ENCODE measurements at regions not wholly inside any gene's neighbourhood (a gene's known extent, or its start where the extent isn't known, plus 50 kb on each side); places are given as distances from the start of the nearest gene placed in this dataset.

- Mint-ChIP-seq H3K9me3 (peaks cover 0 to 5% (median 4%) of the 10 kb centered on the region in 3 donors), H3K4me1 (no peaks in the 10 kb centered on the region), H3K27ac (no peak overlapping the region), H3K4me3 (no peak overlapping the region), H3K36me3 (no peaks in the 10 kb centered on the region), H3K27me3 (peaks cover 0 to 8% of the 10 kb centered on the region in 2 donors)
- ChIA-PET CTCF (no interaction called here), POLR2A (interaction anchor here in 1 of 2 donors (0.7 kb wide), 1 partner anchor 30 kb away, joined by 4 read pairs; no protein-coding TSS in a partner anchor)
- Histone ChIP-seq H3K27me3 (replicated peaks in 1 of 2; ENCODE audit: control insufficient read depth in 2 of 2, extremely low read depth in 1 of 2, insufficient read depth in 2 of 2, low read length in 1 of 2) (no peaks in the 10 kb centered on the region), H3K9me3 (no peaks in the 10 kb centered on the region), H3K27ac (ENCODE audit: low read length) (no peak overlapping the region), H3K4me1 (ENCODE audit: control insufficient read depth in 1 of 2, extremely low read depth in 1 of 2, insufficient read depth in 2 of 2, low read length in 2 of 2) (no peaks in the 10 kb centered on the region), H3K36me3 (ENCODE audit: control insufficient read depth in 2 of 2, extremely low read depth in 1 of 2, insufficient read depth in 1 of 2, low read length in 1 of 2) (no peaks in the 10 kb centered on the region), H3K4me3 (ENCODE audit: control insufficient read depth in 1 of 2, extremely low read depth in 1 of 2, low read length in 1 of 2) (no peak overlapping the region)
- ATAC-seq (replicated peaks in 1 of 4), result no peak
- 100% methylated on average over 1 of the region's 1 CpG for WGBS (ENCODE audit: insufficient coverage)
- no peak for DNase-seq
These were observed 244.5 kb downstream of the EFNB2 start for GRCh38 chr13:106291006-106291405.

- Histone ChIP-seq H3K27ac (ENCODE audit: low read length) (no peak overlapping the region), H3K36me3 (ENCODE audit: control insufficient read depth in 2 of 2, extremely low read depth in 1 of 2, insufficient read depth in 1 of 2, low read length in 1 of 2) (no peaks in the 10 kb centered on the region), H3K27me3 (replicated peaks in 1 of 2; ENCODE audit: control insufficient read depth in 2 of 2, extremely low read depth in 1 of 2, insufficient read depth in 2 of 2, low read length in 1 of 2) (no peaks in the 10 kb centered on the region), H3K4me1 (ENCODE audit: control insufficient read depth in 1 of 2, extremely low read depth in 1 of 2, insufficient read depth in 2 of 2, low read length in 2 of 2) (no peaks in the 10 kb centered on the region), H3K9me3 (no peaks in the 10 kb centered on the region), H3K4me3 (ENCODE audit: control insufficient read depth in 1 of 2, extremely low read depth in 1 of 2, low read length in 1 of 2) (no peak overlapping the region)
- H3K4me1 Mint-ChIP-seq, result no peaks in the 10 kb centered on the region
- no peaks in the 10 kb centered on the region for H3K36me3 Mint-ChIP-seq
- POLR2A ChIA-PET, result no interaction called here
- DNase-seq, result no peak
- 82% methylated on average over 3 of the region's 6 CpGs for WGBS (ENCODE audit: insufficient coverage)
- CTCF ChIA-PET, result no interaction called here
- peaks cover 0 to 3% of the 10 kb centered on the region in 2 donors for H3K27me3 Mint-ChIP-seq
- no peak overlapping the region for H3K4me3 Mint-ChIP-seq
- no peak overlapping the region for H3K27ac Mint-ChIP-seq
- peaks cover 0 to 5% (median 4%) of the 10 kb centered on the region in 3 donors for H3K9me3 Mint-ChIP-seq
- no peak for ATAC-seq (replicated peaks in 1 of 4)
These were observed 248.1 kb downstream of the EFNB2 start for GRCh38 chr13:106287351-106287750.

DNA sequence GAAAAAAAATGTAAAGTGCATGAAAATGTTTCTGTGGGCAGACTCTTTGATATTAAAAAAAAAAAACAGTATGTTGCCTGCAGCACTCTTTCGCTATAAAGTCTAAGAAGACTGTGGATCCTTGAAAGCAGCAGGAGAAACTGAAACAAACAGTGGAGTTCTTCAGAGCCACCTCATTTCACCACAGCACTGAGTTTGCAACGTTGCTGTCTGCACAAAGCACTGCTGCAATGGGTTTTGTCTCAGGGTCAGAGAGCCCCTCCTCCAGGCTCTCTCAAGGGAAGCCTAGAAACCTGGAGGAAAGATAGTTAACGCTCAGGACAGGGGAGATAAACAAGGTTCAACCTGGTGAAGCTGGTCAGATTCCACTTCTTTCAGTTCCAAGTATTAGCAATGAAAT is 248.7 kb downstream of the EFNB2 start:
- Mint-ChIP-seq H3K27ac (no peak overlapping the region), H3K9me3 (peaks cover 0 to 5% (median 4%) of the 10 kb centered on the region in 3 donors), H3K36me3 (no peaks in the 10 kb centered on the region), H3K4me3 (no peak overlapping the region), H3K27me3 (peaks cover 0 to 3% of the 10 kb centered on the region in 2 donors), H3K4me1 (no peaks in the 10 kb centered on the region)
- no peak for DNase-seq
- Histone ChIP-seq H3K9me3 (no peaks in the 10 kb centered on the region), H3K27me3 (replicated peaks in 1 of 2; ENCODE audit: control insufficient read depth in 2 of 2, extremely low read depth in 1 of 2, insufficient read depth in 2 of 2, low read length in 1 of 2) (no peaks in the 10 kb centered on the region), H3K4me3 (ENCODE audit: control insufficient read depth in 1 of 2, extremely low read depth in 1 of 2, low read length in 1 of 2) (no peak overlapping the region), H3K27ac (ENCODE audit: low read length) (no peak overlapping the region), H3K36me3 (ENCODE audit: control insufficient read depth in 2 of 2, extremely low read depth in 1 of 2, insufficient read depth in 1 of 2, low read length in 1 of 2) (no peaks in the 10 kb centered on the region), H3K4me1 (ENCODE audit: control insufficient read depth in 1 of 2, extremely low read depth in 1 of 2, insufficient read depth in 2 of 2, low read length in 2 of 2) (no peaks in the 10 kb centered on the region)
- CTCF ChIA-PET, result no interaction called here
- ATAC-seq (replicated peaks in 1 of 4), result no peak
- 88% methylated on average over 1 of the region's 3 CpGs for WGBS (ENCODE audit: insufficient coverage)
- POLR2A ChIA-PET, result no interaction called here

GRCh38 chr13:106284358-106284757 is 251.1 kb downstream of the EFNB2 start:
- peaks cover 0 to 3% of the 10 kb centered on the region in 2 donors for H3K27me3 Mint-ChIP-seq

DNA sequence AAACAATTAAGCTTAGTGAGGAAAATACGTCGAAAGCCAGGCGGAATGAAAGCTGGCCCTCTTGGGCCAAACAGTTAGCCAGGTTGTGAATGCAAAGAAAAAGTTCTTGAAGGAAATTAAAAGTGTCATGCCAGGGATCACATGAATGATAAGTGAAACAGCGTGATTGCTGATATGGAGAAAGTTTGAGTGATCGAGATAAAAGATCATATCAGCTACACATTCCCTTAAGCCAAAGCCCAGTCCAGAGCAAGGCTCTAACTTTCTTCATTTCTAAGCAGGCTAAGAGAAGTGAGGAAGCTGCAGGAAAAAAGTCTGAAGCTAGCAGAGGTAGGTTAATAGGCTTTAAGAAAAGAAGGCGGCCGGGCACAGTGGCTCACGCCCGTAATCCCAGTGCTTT is 254.0 kb downstream of the EFNB2 start:
- Mint-ChIP-seq H3K27me3 (peaks cover 0 to 3% of the 10 kb centered on the region in 2 donors), H3K9me3 (no peaks in the 10 kb centered on the region), H3K4me1 (no peaks in the 10 kb centered on the region), H3K27ac (no peak overlapping the region), H3K36me3 (no peaks in the 10 kb centered on the region), H3K4me3 (no peak overlapping the region)
- DNase-seq (no peak), ATAC-seq (replicated peaks in 1 of 4) (no peak)
- Histone ChIP-seq H3K4me3 (ENCODE audit: control insufficient read depth in 1 of 2, extremely low read depth in 1 of 2, low read length in 1 of 2) (no peak overlapping the region), H3K27ac (ENCODE audit: low read length) (no peak overlapping the region), H3K4me1 (ENCODE audit: control insufficient read depth in 1 of 2, extremely low read depth in 1 of 2, insufficient read depth in 2 of 2, low read length in 2 of 2) (no peaks in the 10 kb centered on the region), H3K36me3 (ENCODE audit: control insufficient read depth in 2 of 2, extremely low read depth in 1 of 2, insufficient read depth in 1 of 2, low read length in 1 of 2) (no peaks in the 10 kb centered on the region), H3K9me3 (no peaks in the 10 kb centered on the region), H3K27me3 (replicated peaks in 1 of 2; ENCODE audit: control insufficient read depth in 2 of 2, extremely low read depth in 1 of 2, insufficient read depth in 2 of 2, low read length in 1 of 2) (no peaks in the 10 kb centered on the region)
- POLR2A ChIA-PET, result no interaction called here
- CTCF ChIA-PET, result no interaction called here
- no CpG with 5 or more reads among the region's 9 CpGs for whole genome bisulfite sequencing (ENCODE audit: insufficient coverage)

More at GRCh38 chr13:106284358-106284757, 251.1 kb downstream of the EFNB2 start:
- ATAC-seq (replicated peaks in 1 of 4) (no peak), DNase-seq (no peak)
- Mint-ChIP-seq H3K27ac (no peak overlapping the region), H3K9me3 (peaks cover 0 to 4% (median 3%) of the 10 kb centered on the region in 3 donors), H3K36me3 (no peaks in the 10 kb centered on the region), H3K4me3 (no peak overlapping the region), H3K4me1 (no peaks in the 10 kb centered on the region)
- no peaks in the 10 kb centered on the region for H3K4me1 ChIP-seq (ENCODE audit: control insufficient read depth in 1 of 2, extremely low read depth in 1 of 2, insufficient read depth in 2 of 2, low read length in 2 of 2)
- no peak overlapping the region for H3K4me3 ChIP-seq (ENCODE audit: control insufficient read depth in 1 of 2, extremely low read depth in 1 of 2, low read length in 1 of 2)
- H3K36me3 ChIP-seq (ENCODE audit: control insufficient read depth in 2 of 2, extremely low read depth in 1 of 2, insufficient read depth in 1 of 2, low read length in 1 of 2), result no peaks in the 10 kb centered on the region
- no peaks in the 10 kb centered on the region for H3K27me3 ChIP-seq (replicated peaks in 1 of 2; ENCODE audit: control insufficient read depth in 2 of 2, extremely low read depth in 1 of 2, insufficient read depth in 2 of 2, low read length in 1 of 2)
- H3K27ac ChIP-seq (ENCODE audit: low read length), result no peak overlapping the region
- ChIA-PET POLR2A (no interaction called here), CTCF (interaction anchor here in 1 of 2 donors (0.5 kb wide), 1 partner anchor 559 kb away, joined by 3 read pairs; no protein-coding TSS in a partner anchor)
- WGBS (ENCODE audit: insufficient coverage), result no CpG with 5 or more reads among the region's 2 CpGs
- no peaks in the 10 kb centered on the region for H3K9me3 ChIP-seq

DNA sequence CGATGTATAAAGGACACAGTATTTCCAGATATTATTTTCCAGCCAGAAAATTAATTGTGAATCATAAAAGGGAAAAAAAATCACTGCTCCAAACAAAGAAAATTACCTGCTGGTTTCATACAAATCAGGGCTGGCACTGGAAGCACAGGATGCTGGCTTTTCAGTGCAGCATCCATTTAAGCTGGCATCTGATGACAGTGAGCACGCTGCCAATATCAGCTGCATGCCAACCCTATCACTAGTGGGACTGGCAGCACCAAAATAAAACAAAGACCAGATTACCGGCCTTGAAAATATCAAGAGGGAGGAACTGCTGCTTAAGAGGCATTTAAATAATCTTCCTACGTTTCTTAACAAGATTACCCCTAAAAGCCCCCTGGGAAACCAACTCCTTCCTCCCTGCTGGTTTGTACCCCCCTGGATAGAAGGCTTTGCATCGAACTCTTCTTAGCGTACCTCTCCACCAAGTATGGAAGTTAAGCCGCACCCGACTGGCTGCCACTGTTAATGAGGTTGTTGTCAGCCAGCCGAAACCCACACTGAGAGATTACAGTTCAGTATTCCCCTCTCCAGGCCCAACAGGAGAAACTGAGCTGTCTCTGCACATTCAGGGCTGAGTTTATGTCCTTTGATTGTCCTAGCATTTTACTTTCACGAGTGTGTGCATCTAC is 257.8 kb downstream of the EFNB2 start:
- Mint-ChIP-seq H3K36me3 (no peaks in the 10 kb centered on the region), H3K9me3 (peaks cover 0 to 2% (median 0%) of the 10 kb centered on the region in 3 donors)
- POLR2A ChIA-PET, result interaction anchor here in 1 of 2 donors (0.7 kb wide), 1 partner anchor 10 kb away, joined by 3 read pairs; no protein-coding TSS in a partner anchor

More for the DNA sequence above, 257.8 kb downstream of the EFNB2 start:
- no peak overlapping the region for H3K4me3 ChIP-seq (ENCODE audit: control insufficient read depth in 1 of 2, extremely low read depth in 1 of 2, low read length in 1 of 2)
- no peak overlapping the region for H3K27ac Mint-ChIP-seq
- no peaks in the 10 kb centered on the region for H3K27me3 ChIP-seq (replicated peaks in 1 of 2; ENCODE audit: control insufficient read depth in 2 of 2, extremely low read depth in 1 of 2, insufficient read depth in 2 of 2, low read length in 1 of 2)
- CTCF ChIA-PET, result no interaction called here
- no peaks in the 10 kb centered on the region for H3K4me1 ChIP-seq (ENCODE audit: control insufficient read depth in 1 of 2, extremely low read depth in 1 of 2, insufficient read depth in 2 of 2, low read length in 2 of 2)
- no peaks in the 10 kb centered on the region for H3K27me3 Mint-ChIP-seq
- 73% methylated on average over 6 of the region's 10 CpGs for WGBS (ENCODE audit: insufficient coverage)
- H3K4me3 Mint-ChIP-seq, result no peak overlapping the region
- ATAC-seq (replicated peaks in 1 of 4), result no peak
- H3K9me3 ChIP-seq, result no peaks in the 10 kb centered on the region
- H3K4me1 Mint-ChIP-seq, result no peaks in the 10 kb centered on the region
- DNase-seq, result no peak
- H3K36me3 ChIP-seq (ENCODE audit: control insufficient read depth in 2 of 2, extremely low read depth in 1 of 2, insufficient read depth in 1 of 2, low read length in 1 of 2), result no peaks in the 10 kb centered on the region
- no peak overlapping the region for H3K27ac ChIP-seq (ENCODE audit: low read length)
